DND-41 (cell line): ENCODE measurements at regions not wholly inside any gene's neighbourhood (a gene's known extent, or its start where the extent isn't known, plus 50 kb on each side); places are given as distances from the start of the nearest gene placed in this dataset.

Experiments
- CTCF ChIP-seq: IDR thresholded peaks from 2 replicates; pipeline ENCODE4 v1.5.1; 2012; ENCODE audit warnings: borderline replicate concordance, low read length, moderate library complexity, mild to moderate bottlenecking; ENCODE audit not compliant: poor library complexity, severe bottlenecking; ENCODE audit errors: extremely low read depth
- EZH2 ChIP-seq: IDR thresholded peaks from 3 replicates; pipeline ENCODE4 v1.6.1; 2012; ENCODE audit warnings: borderline replicate concordance, low read depth, mild to moderate bottlenecking, moderate library complexity, low read length, inconsistent platforms; ENCODE audit not compliant: severe bottlenecking

- TF ChIP-seq CTCF (no peak), EZH2 (no peak)
These were observed 61.0 kb upstream of the SMIM23 start for GRCh38 chr5:171724468-171725204.
